ENCODE measurements at regions not wholly inside any gene's neighbourhood (a gene's known extent, or its start where the extent isn't known, plus 50 kb on each side); places are given as distances from the start of the nearest gene placed in this dataset.
A peak's percentile ranks its signal among the peaks of the same experiment; 100 is the strongest.

DNA sequence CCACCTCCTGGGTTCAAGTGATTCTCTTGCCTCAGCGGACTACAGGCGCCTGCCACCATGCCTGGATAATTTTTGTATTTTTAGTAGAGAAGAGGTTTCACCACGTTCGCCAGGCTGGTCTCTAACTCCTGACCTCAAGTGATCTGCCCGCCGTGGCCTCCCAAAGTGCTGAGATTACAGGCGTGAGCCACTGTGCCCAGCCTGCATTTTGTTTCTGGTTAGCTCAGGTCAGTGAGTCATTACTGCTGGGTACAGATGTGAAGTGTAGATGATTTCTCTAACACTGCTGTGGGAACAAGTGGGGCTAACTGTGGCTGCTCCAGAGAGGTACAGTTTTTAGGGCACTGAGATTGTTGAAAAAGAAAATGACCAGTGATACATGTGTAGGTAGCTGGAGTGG is 188.6 kb downstream of the PRL start:
- no peak for DNase-seq (ENCODE audit: low read depth, low spot score)

DNA sequence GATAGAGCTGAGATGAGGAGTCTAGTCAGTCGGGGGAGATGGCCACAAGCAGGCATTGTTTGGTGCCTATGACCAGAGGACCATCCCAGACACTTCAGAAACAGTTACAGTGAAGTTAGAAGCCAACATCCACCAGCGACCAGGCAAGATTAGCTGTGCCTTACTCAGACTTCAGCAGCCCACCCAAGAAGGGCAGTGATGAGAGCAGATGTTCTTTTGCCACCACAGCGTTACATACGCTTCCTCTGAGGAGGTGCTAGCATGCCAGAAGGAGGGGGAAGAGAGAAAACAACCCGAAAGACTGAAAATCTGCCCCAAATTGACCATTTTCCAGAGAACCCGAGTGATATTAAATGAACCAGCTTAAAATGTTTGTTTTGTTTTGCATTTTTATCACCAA is 186.8 kb downstream of the PRL start:
- TF ChIP-seq CTCF (IDR thresholded peaks at IDR 0.05; ENCODE audit: insufficient read depth, low read length, missing control alignments) = no peak
- DNase-seq (ENCODE audit: low read depth, low spot score) = no peak
- ChIA-PET CTCF (no interaction called here), POLR2A (no interaction called here)
- no peak overlapping the region for H3K4me3 ChIP-seq (ENCODE audit: low read depth, low read length)

More for the DNA sequence above, 188.6 kb downstream of the PRL start:
- POLR2A ChIA-PET = no interaction called here
- H3K4me3 ChIP-seq (ENCODE audit: low read depth, low read length) = no peak overlapping the region
- no peak for TF ChIP-seq CTCF (IDR thresholded peaks at IDR 0.05; ENCODE audit: insufficient read depth, low read length, missing control alignments)
- CTCF ChIA-PET = no interaction called here

DNA sequence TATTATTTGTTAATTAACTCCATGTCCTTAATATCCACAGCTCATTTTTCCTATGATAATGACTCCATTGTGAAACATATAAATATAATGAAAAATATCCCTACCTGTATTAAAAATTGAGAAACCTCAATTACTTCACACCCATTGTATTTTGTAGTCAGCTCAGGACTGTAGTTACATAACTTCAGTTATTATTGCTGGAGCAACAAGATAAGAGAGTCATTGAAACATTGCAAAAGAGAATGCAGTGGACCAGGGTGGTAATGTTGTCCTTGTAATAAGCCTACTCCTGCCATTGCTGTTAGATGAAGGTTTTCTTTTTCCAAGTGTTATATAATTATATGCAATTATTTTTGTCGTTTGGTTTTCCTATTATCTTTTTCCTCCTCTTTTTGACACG is 184.4 kb downstream of the PRL start:
- POLR2A ChIA-PET = interaction anchor here (0.8 kb wide), 1 partner anchor 166 kb away, joined by 3 read pairs; no protein-coding TSS in a partner anchor
- no peak for TF ChIP-seq CTCF (IDR thresholded peaks at IDR 0.05; ENCODE audit: insufficient read depth, low read length, missing control alignments)
- CTCF ChIA-PET = interaction anchor here (1.8 kb wide), 1 partner anchor 11 kb away, joined by 4 read pairs; no protein-coding TSS in a partner anchor
- no peak for DNase-seq (ENCODE audit: low read depth, low spot score)
- H3K4me3 ChIP-seq (ENCODE audit: low read depth, low read length) = no peak overlapping the region

DNA sequence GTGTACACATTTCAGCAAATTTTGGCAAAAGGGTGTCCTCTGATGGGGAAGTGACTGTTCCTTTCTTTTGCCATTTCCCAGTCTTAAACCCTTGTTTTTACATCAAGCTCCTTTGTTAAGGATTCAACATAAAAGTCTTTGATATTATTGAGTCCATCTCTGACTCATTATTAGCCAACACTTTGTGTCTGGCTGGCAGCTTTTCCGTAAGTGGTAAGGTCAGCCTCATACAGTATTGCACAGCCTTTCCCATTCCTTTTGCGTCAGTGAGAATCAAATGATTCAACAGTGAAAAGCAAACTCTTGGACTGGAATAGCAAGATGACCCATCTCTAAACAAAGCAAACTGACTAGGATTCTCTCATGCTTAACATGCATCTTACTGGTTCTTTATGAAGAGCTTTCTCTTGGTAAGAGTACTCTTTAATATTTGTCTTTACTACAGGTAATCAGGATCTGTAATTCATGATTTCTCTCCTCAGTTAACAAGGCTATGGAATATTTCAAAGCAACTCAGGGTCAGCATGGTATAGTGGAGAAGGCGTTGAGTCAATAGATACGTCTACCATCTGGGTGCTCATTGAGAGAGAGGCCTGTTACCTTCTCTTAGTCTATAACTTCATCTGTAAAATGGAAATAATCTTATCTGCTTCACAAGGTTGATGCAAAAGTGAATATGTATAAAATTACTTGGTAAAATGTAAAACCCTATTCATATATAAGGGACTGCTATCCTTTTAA is 183.6 kb downstream of the PRL start:
- DNase-seq (ENCODE audit: low read depth, low spot score) = peak; percentile 99
- ChIA-PET CTCF (interaction anchor here (1.8 kb wide), 1 partner anchor 12 kb away, joined by 4 read pairs; no protein-coding TSS in a partner anchor), POLR2A (interaction anchor here (0.7 to 0.8 kb wide), 2 partner anchors 77 to 167 kb away, joined by 3 read pairs; no protein-coding TSS in a partner anchor)
- no peak overlapping the region for H3K4me3 ChIP-seq (ENCODE audit: low read depth, low read length)
- TF ChIP-seq CTCF (IDR thresholded peaks at IDR 0.05; ENCODE audit: insufficient read depth, low read length, missing control alignments) = no peak

GRCh38 chr6:22115559-22115958 is 181.3 kb downstream of the PRL start:
- TF ChIP-seq CTCF (IDR thresholded peaks at IDR 0.05; ENCODE audit: insufficient read depth, low read length, missing control alignments) = no peak
- ChIA-PET POLR2A (no interaction called here), CTCF (interaction anchor here (1.1 kb wide), 1 partner anchor 17 kb away, joined by 3 read pairs; no protein-coding TSS in a partner anchor)
- no peak overlapping the region for H3K4me3 ChIP-seq (ENCODE audit: low read depth, low read length)
- no peak for DNase-seq (ENCODE audit: low read depth, low spot score)

DNA sequence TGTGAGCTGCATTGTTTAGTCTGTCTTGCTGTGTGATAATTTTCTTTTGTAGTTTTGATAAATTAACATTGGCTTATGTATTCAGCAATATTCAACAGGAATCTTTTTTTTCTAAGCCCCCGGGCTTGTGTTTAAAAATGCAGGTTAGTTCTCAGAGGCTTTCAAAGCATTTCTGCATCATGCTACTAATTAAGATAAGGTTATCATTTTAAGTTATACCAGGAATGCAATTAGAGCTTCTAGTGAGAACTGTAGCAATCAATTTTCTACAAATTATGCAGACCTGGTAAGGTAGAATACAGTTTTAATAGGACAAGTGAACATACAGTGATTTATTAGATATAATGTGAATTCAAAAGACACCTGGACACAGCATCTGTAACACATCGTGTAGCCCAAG is 179.2 kb downstream of the PRL start:
- no peak overlapping the region for H3K4me3 ChIP-seq (ENCODE audit: low read depth, low read length)
- no peak for TF ChIP-seq CTCF (IDR thresholded peaks at IDR 0.05; ENCODE audit: insufficient read depth, low read length, missing control alignments)
- DNase-seq (ENCODE audit: low read depth, low spot score) = no peak
- ChIA-PET CTCF (interaction anchor here (0.9 kb wide), 1 partner anchor 202 kb away, joined by 3 read pairs; no protein-coding TSS in a partner anchor), POLR2A (interaction anchor here (0.7 kb wide), 1 partner anchor 30 kb away, joined by 3 read pairs; no protein-coding TSS in a partner anchor)

Measured in AG04449 (cell line).